HG03045 (cell line): ENCODE measurements at regions not wholly inside any gene's neighbourhood (a gene's known extent, or its start where the extent isn't known, plus 50 kb on each side); places are given as distances from the start of the nearest gene placed in this dataset.
"Not testable (repeated sequence)": the region's sequence is repeated elsewhere in the genome, so short reads cannot be mapped to it uniquely, and the experiment has no call there.

Source experiments
- ATAC-seq: cut with Tn5 transposase; IDR thresholded peaks from one replicate; pipeline ENCODE4 v1.9.1; 2021; ENCODE audit warnings: mild to moderate bottlenecking, moderate library complexity; ENCODE audit not compliant: unreplicated experiment

- no peak for ATAC-seq
These were observed 123.4 kb upstream of the TENT5A start for GRCh38 chr6:81875782-81876293.

- ATAC-seq, result not testable (repeated sequence)
These were observed 117.4 kb upstream of the TENT5A start for GRCh38 chr6:81869749-81870508.

GRCh38 chr6:81865712-81866111 lies 113.2 kb upstream of the TENT5A start:
- ATAC-seq, result no peak

- no peak for ATAC-seq
These were observed 111.6 kb upstream of the TENT5A start for GRCh38 chr6:81864124-81864523.

GRCh38 chr6:81863123-81863522 lies 110.6 kb upstream of the TENT5A start:
- ATAC-seq, result no peak

- no peak for ATAC-seq
These were observed 108.8 kb upstream of the TENT5A start for GRCh38 chr6:81861281-81861680.

- ATAC-seq, result no peak
These were observed 107.4 kb upstream of the TENT5A start for GRCh38 chr6:81859884-81860283.

- no peak for ATAC-seq
These were observed 105.3 kb upstream of the TENT5A start for GRCh38 chr6:81857812-81858211.

- no peak for ATAC-seq
These were observed 104.4 kb upstream of the TENT5A start for GRCh38 chr6:81856872-81857271.

GRCh38 chr6:81854474-81854873 lies 102.0 kb upstream of the TENT5A start:
- no peak for ATAC-seq

- ATAC-seq, result no peak
These were observed 101.5 kb upstream of the TENT5A start for GRCh38 chr6:81853975-81854374.

- no peak for ATAC-seq
These were observed 96.8 kb upstream of the TENT5A start for GRCh38 chr6:81849248-81849647.

- no peak for ATAC-seq
These were observed 95.4 kb upstream of the TENT5A start for GRCh38 chr6:81847866-81848265.

- no peak for ATAC-seq
These were observed 92.2 kb upstream of the TENT5A start for GRCh38 chr6:81844686-81845085.

GRCh38 chr6:81843302-81843701 lies 90.8 kb upstream of the TENT5A start:
- ATAC-seq, result no peak

GRCh38 chr6:81842254-81842653 lies 89.8 kb upstream of the TENT5A start:
- no peak for ATAC-seq

- ATAC-seq, result no peak
These were observed 86.4 kb upstream of the TENT5A start for GRCh38 chr6:81838724-81839426.

GRCh38 chr6:81838031-81838430 lies 85.5 kb upstream of the TENT5A start:
- no peak for ATAC-seq

GRCh38 chr6:81834141-81834681 lies 81.7 kb upstream of the TENT5A start:
- no peak for ATAC-seq

- ATAC-seq, result no peak
These were observed 79.8 kb upstream of the TENT5A start for GRCh38 chr6:81832304-81832703.

- ATAC-seq, result no peak
These were observed 78.8 kb upstream of the TENT5A start for GRCh38 chr6:81831274-81831673.

GRCh38 chr6:81826784-81827183 lies 74.3 kb upstream of the TENT5A start:
- ATAC-seq, result no peak
